Mammary epithelial cell (primary cell): ENCODE measurements at regions not wholly inside any gene's neighbourhood (a gene's known extent, or its start where the extent isn't known, plus 50 kb on each side); places are given as distances from the start of the nearest gene placed in this dataset.

Experiments used
- CTCF ChIP-seq, 2 donors: IDR thresholded peaks in 1 of 2; conservative IDR thresholded peaks in 1 of 2; 2 replicates each; pipeline ENCODE4 v1.5.1; 2011 to 2012; ENCODE audit warnings: inconsistent platforms in 2 of 2, low read length in 2 of 2, mild to moderate bottlenecking in 2 of 2, control low read depth in 1 of 2, low read depth in 1 of 2; ENCODE audit not compliant: insufficient read depth in 1 of 2; ENCODE audit errors: extremely low read depth in 1 of 2
- EZH2 ChIP-seq: IDR thresholded peaks from 2 replicates; pipeline ENCODE4 v1.6.1; 2012; ENCODE audit warnings: low read length, inconsistent platforms, borderline replicate concordance

- no peak for TF ChIP-seq CTCF (conservative IDR thresholded peaks at IDR 0.05 in 1 of 2, IDR thresholded peaks at IDR 0.05 in 1 of 2; ENCODE audit: extremely low read depth in 1 of 2, insufficient read depth in 1 of 2, low read depth in 1 of 2, low read length in 2 of 2)
- no peak for TF ChIP-seq EZH2
Measured at GRCh38 chr16:77085981-77086380, 105.0 kb upstream of the MON1B start.
